Fibroblast of skin of back (primary cell): ENCODE measurements at regions not wholly inside any gene's neighbourhood (a gene's known extent, or its start where the extent isn't known, plus 50 kb on each side); places are given as distances from the start of the nearest gene placed in this dataset.

ENCODE experiments used
- DNase-seq: peaks from one replicate; pipeline ENCODE4 v3.0.0-alpha.2; 2013

GRCh38 chr17:72370819-72371218, 250.0 kb downstream of the SOX9 start:
- peak; percentile 58 for DNase-seq

- DNase-seq: peak; percentile 43
Observed at GRCh38 chr17:72372185-72372584, 251.4 kb downstream of the SOX9 start.

GRCh38 chr17:72373910-72374741, 253.3 kb downstream of the SOX9 start:
- no peak for DNase-seq

GRCh38 chr17:72376526-72377345, 255.9 kb downstream of the SOX9 start:
- no peak for DNase-seq

- DNase-seq: no peak
Observed at GRCh38 chr17:72378414-72379390, 257.9 kb downstream of the SOX9 start.

GRCh38 chr17:72379516-72379915, 258.7 kb downstream of the SOX9 start:
- no peak for DNase-seq

- no peak for DNase-seq
Observed at GRCh38 chr17:72380120-72380519, 259.3 kb downstream of the SOX9 start.

GRCh38 chr17:72380737-72381136, 259.9 kb downstream of the SOX9 start:
- DNase-seq: no peak

GRCh38 chr17:72381597-72382397, 261.0 kb downstream of the SOX9 start:
- no peak for DNase-seq

- DNase-seq: no peak
Observed at GRCh38 chr17:72382971-72383722, 262.3 kb downstream of the SOX9 start.

GRCh38 chr17:72385475-72385874, 264.7 kb downstream of the SOX9 start:
- DNase-seq: no peak

- peak; percentile 64 for DNase-seq
Observed at GRCh38 chr17:72386173-72386572, 265.4 kb downstream of the SOX9 start.

- DNase-seq: no peak
Observed at GRCh38 chr17:72386619-72387237, 265.9 kb downstream of the SOX9 start.

GRCh38 chr17:72387487-72387886, 266.7 kb downstream of the SOX9 start:
- DNase-seq: peak; percentile 94

GRCh38 chr17:72387969-72388368, 267.1 kb downstream of the SOX9 start:
- no peak for DNase-seq

GRCh38 chr17:72388765-72389473, 268.1 kb downstream of the SOX9 start:
- DNase-seq: no peak

- peak; percentile 85 for DNase-seq
Observed at GRCh38 chr17:72390675-72391508, 270.1 kb downstream of the SOX9 start.
